ENCODE measurements at regions not wholly inside any gene's neighbourhood (a gene's known extent, or its start where the extent isn't known, plus 50 kb on each side); places are given as distances from the start of the nearest gene placed in this dataset.

- Histone ChIP-seq H3K36me3 (ENCODE audit: insufficient read depth, low read length, poor library complexity, severe bottlenecking) (no peaks in the 10 kb centered on the region), H3K4me1 (ENCODE audit: insufficient read depth, low read length, poor library complexity, severe bottlenecking) (peaks cover 34% of the 10 kb centered on the region), H3K9me3 (ENCODE audit: low read depth, low read length, poor library complexity, severe bottlenecking) (no peaks in the 10 kb centered on the region), H3K27ac (ENCODE audit: low read depth, low read length, poor library complexity, severe bottlenecking) (no peak overlapping the region), H3K27me3 (replicated peaks; ENCODE audit: insufficient read depth, low read depth, low read length, poor library complexity) (no peaks in the 10 kb centered on the region), H3K4me3 (ENCODE audit: low read depth, low read length, poor library complexity, severe bottlenecking) (no peak overlapping the region)
- intact Hi-C loops (cut with micrococcal nuclease; ENCODE audit: unreplicated experiment): loop anchor here (2.0 to 5.0 kb wide), 2 partner anchors 49 to 121 kb away; no protein-coding TSS in a partner anchor
- no peak for DNase-seq (ENCODE audit: low spot score)
- no peak for TF ChIP-seq EZH2 (IDR thresholded peaks at IDR 0.05; ENCODE audit: borderline replicate concordance, low read depth, low read length, poor library complexity, severe bottlenecking)
- TF ChIP-seq CTCF (conservative IDR thresholded peaks at IDR 0.05; ENCODE audit: low read depth, low read length): no peak
- POLR2A ChIA-PET (ENCODE audit: low non-redundant PET): no interaction called here
- CTCF ChIA-PET: no interaction called here
- BruUV-seq (replicated peaks): no TSS peak
Measured at GRCh38 chr6:56758120-56758519, 115.4 kb upstream of the DST start.

- Histone ChIP-seq H3K4me1 (ENCODE audit: insufficient read depth, low read length, poor library complexity, severe bottlenecking) (peaks cover 34% of the 10 kb centered on the region), H3K36me3 (ENCODE audit: insufficient read depth, low read length, poor library complexity, severe bottlenecking) (no peaks in the 10 kb centered on the region), H3K4me3 (ENCODE audit: low read depth, low read length, poor library complexity, severe bottlenecking) (no peak overlapping the region), H3K9me3 (ENCODE audit: low read depth, low read length, poor library complexity, severe bottlenecking) (no peaks in the 10 kb centered on the region), H3K27me3 (replicated peaks; ENCODE audit: insufficient read depth, low read depth, low read length, poor library complexity) (no peaks in the 10 kb centered on the region), H3K27ac (ENCODE audit: low read depth, low read length, poor library complexity, severe bottlenecking) (no peak overlapping the region)
- BruUV-seq (replicated peaks): no TSS peak
- TF ChIP-seq CTCF (conservative IDR thresholded peaks at IDR 0.05; ENCODE audit: low read depth, low read length): peak; percentile 65
- TF ChIP-seq EZH2 (IDR thresholded peaks at IDR 0.05; ENCODE audit: borderline replicate concordance, low read depth, low read length, poor library complexity, severe bottlenecking): no peak
- intact Hi-C loops (cut with micrococcal nuclease; ENCODE audit: unreplicated experiment): loop anchor here (5.0 kb wide), 1 partner anchor 120 kb away; no protein-coding TSS in a partner anchor
- DNase-seq (ENCODE audit: low spot score): peak; percentile 64
- CTCF ChIA-PET: interaction anchor here (1.2 kb wide), 1 partner anchor 48 kb away, joined by 4 read pairs; no protein-coding TSS in a partner anchor
- POLR2A ChIA-PET (ENCODE audit: low non-redundant PET): no interaction called here
Measured at GRCh38 chr6:56757588-56757984, 114.9 kb upstream of the DST start.

GRCh38 chr6:56756791-56757587 is 114.3 kb upstream of the DST start:
- H3K36me3 ChIP-seq (ENCODE audit: insufficient read depth, low read length, poor library complexity, severe bottlenecking): no peaks in the 10 kb centered on the region
- BruUV-seq (replicated peaks): no TSS peak
- POLR2A ChIA-PET (ENCODE audit: low non-redundant PET): no interaction called here
- no peaks in the 10 kb centered on the region for H3K9me3 ChIP-seq (ENCODE audit: low read depth, low read length, poor library complexity, severe bottlenecking)
- no peak for TF ChIP-seq CTCF (conservative IDR thresholded peaks at IDR 0.05; ENCODE audit: low read depth, low read length)
- TF ChIP-seq EZH2 (IDR thresholded peaks at IDR 0.05; ENCODE audit: borderline replicate concordance, low read depth, low read length, poor library complexity, severe bottlenecking): no peak
- no peak overlapping the region for H3K4me3 ChIP-seq (ENCODE audit: low read depth, low read length, poor library complexity, severe bottlenecking)
- CTCF ChIA-PET: interaction anchor here (1.2 kb wide), 1 partner anchor 47 kb away, joined by 4 read pairs; no protein-coding TSS in a partner anchor
- DNase-seq (ENCODE audit: low spot score): no peak
- intact Hi-C loops (cut with micrococcal nuclease; ENCODE audit: unreplicated experiment): loop anchor here (5.0 kb wide), 1 partner anchor 120 kb away; no protein-coding TSS in a partner anchor
- peaks cover 34% of the 10 kb centered on the region for H3K4me1 ChIP-seq (ENCODE audit: insufficient read depth, low read length, poor library complexity, severe bottlenecking)
- H3K27ac ChIP-seq (ENCODE audit: low read depth, low read length, poor library complexity, severe bottlenecking): no peak overlapping the region
- no peaks in the 10 kb centered on the region for H3K27me3 ChIP-seq (replicated peaks; ENCODE audit: insufficient read depth, low read depth, low read length, poor library complexity)
